Femur (tissue), 1 donor: ENCODE measurements at regions not wholly inside any gene's neighbourhood (a gene's known extent, or its start where the extent isn't known, plus 50 kb on each side); places are given as distances from the start of the nearest gene placed in this dataset.
"Not testable (repeated sequence)": the region's sequence is repeated elsewhere in the genome, so short reads cannot be mapped to it uniquely, and the experiment has no call there.

ENCODE experiments used
- DNase-seq: peaks from one replicate; pipeline ENCODE4 v3.0.0-alpha.2; 2017

DNA sequence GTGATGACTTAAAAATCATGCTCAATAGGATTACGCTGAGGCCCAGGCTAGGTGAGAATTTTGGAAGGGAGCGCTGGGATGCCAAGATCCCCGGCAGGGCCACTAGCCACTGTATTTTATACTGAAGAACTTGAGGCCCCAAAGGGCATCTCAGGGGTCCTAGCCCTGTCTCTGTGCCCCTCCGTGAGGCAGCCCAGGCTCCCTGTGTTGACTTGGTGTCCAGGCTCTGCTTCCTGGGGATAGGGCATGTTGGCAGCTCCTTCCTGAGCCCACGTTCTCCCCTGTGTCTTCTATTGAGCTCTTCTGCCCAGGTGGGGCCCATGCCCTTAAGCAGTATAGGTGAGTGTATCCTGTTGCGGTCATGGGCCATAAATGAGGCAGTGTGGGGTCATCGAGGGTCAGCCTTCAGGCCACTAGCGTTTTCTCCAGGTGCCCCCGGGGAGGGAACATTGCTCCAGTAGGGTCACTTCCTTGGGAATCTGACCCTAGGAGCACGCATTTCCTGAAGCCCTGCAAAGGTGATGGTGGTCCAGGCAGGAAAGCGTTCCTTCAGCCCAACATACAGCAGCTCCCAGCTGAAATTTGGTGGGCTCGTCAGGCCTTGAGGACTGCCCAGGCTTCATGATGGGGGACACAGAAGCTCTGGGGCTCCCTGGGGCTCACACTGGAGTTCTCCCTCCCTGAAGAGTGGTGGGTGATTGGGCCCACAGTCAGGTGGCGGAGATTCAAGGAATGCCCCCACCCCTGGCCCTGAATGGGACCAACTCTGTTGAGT, 189.4 kb downstream of the UBE3A start:
- DNase-seq = no peak

GRCh38 chr15:25250011-25250596, 188.7 kb downstream of the UBE3A start:
- peak; percentile 4 for DNase-seq

DNA sequence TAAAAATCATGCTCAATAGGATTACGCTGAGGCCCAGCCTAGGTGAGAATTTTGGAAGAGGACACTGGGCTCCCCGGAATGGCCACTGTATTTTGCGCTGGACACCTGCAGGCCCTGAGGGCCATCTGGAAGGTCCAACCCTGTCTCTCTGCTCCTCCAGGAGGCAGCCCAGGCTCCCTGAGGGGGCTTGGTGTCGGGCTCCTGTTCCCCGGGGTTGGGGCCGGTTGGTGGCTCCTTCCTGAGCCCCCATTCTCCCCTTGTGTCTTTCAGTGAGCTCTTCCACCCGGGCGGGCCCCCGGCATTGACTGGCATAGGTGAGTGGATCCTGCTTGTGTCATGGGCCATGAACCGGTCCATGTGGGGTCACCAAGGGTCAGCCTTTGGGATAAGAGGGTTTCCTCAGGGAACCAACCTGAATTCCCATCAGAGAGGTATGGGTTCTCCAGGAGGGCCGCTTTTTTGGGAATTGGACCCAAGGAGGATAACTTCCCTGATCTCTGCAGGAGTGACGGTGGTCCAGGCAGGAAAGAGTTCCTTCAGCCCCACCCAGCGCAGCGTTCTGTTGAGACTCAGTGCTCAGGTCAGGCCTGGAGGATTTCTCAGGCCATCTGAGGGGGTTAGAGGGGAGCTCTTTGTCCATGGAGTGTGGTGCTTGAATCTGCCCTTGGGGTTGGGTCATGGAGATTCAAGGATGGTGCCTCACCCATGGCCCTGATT, 187.8 kb downstream of the UBE3A start:
- DNase-seq = no peak

- DNase-seq = no peak
Measured at GRCh38 chr15:25251700-25252390, 187.0 kb downstream of the UBE3A start.

DNA sequence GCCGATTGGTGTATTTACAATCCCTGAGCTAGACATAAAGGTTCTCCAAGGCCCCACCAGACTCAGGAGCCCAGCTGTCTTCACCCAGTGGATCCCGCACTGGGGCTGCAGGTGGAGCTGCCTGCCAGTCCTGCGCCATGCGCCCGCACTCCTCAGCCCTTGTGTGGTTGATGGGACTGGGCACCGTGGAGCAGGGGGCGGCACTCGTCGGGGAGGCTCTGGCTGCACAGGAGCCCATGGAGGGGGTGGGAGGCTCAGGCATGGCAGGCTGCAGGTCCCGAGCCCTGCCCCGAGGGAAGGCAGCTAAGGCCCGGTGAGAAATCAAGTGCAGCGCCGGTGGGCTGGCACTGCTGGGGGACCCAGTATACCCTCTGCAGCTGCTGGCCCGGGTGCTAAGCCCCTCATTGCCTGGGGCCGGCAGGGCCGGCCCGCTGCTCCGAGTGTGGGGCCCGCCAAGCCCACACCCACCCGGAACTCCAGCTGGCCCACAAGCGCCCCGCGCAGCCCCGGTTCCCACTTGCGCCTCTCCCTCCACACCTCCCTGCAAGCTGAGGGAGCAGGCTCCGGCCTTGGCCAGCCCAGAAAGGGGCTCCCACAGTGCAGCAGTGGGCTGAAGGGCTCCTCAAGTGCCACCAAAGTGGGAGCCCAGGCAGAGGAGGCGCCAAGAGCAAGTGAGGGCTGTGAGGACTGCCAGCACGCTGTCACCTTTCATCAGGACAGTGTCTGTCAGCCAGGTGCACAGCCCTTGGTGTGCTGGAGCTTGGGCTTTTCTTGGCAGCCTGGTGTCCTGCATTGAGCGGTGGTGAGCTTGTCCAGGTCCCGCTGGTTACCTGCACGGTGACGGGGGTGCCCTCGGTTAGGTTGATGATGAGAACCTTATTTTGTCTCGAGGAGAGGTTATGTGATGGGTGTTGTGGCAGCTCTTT, 185.5 kb downstream of the UBE3A start:
- not testable (repeated sequence) for DNase-seq

DNA sequence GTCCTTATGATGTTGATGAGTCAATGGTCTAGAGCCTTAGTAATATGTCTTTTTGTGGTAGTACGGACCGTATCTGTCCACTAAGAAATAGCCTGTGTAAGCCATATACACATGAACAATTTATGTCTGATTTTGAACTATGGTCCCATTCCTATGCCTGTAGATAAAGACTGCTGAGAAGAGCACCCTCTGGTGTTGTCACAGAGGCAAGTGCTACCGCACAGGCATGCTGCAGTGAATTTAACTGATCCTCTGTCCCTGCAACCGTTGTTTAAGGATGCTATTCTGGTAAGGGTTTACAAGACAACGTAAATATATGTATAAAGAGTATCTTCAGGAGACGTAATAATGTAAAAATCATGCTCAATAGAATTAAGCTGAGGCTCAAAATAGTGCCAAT, 170.7 kb downstream of the UBE3A start:
- DNase-seq = no peak
